Lung (tissue), 11 donors: ENCODE measurements at regions not wholly inside any gene's neighbourhood (a gene's known extent, or its start where the extent isn't known, plus 50 kb on each side); places are given as distances from the start of the nearest gene placed in this dataset.

Experiments
- ATAC-seq: fragments of 200-7000 bp; cut with Tn5 transposase; one replicate; pipeline ENCODE4 v1.9.1; 2020; ENCODE audit warnings: moderate number of reproducible peaks; ENCODE audit not compliant: insufficient read depth, low FRiP score
- DNase-seq, 3 donors: peaks; one replicate each; pipeline ENCODE4 v3.0.0-alpha.2; 2013 to 2017
- H3K27ac ChIP-seq, 2 donors: one replicate each; pipeline ENCODE4 v1.5.1; 2013; ENCODE audit warnings: mild to moderate bottlenecking in 2 of 2, moderate library complexity in 2 of 2, control low read depth in 1 of 2, inconsistent platforms in 1 of 2, low read depth in 1 of 2, low read length in 1 of 2
- H3K27me3 ChIP-seq, 3 donors: one replicate each; pipeline ENCODE4 v1.5.1; 2013; ENCODE audit warnings: low read length in 2 of 3; ENCODE audit not compliant: control insufficient read depth in 3 of 3, insufficient read depth in 3 of 3
- H3K36me3 ChIP-seq, 4 donors: one replicate each; pipeline ENCODE4 v1.5.1; 2013; ENCODE audit warnings: low read length in 4 of 4, mild to moderate bottlenecking in 1 of 4, moderate library complexity in 1 of 4; ENCODE audit not compliant: control insufficient read depth in 4 of 4, insufficient read depth in 4 of 4
- H3K4me1 ChIP-seq, 5 donors: one replicate each; pipeline ENCODE4 v1.5.1; 2013; ENCODE audit warnings: low read length in 5 of 5, mild to moderate bottlenecking in 2 of 5, moderate library complexity in 1 of 5; ENCODE audit not compliant: control insufficient read depth in 5 of 5, insufficient read depth in 5 of 5
- H3K4me3 ChIP-seq: one replicate; pipeline ENCODE4 v1.5.1; 2013; ENCODE audit warnings: mild to moderate bottlenecking, control low read depth, moderate library complexity
- H3K9ac ChIP-seq, 2 donors: one replicate each; pipeline ENCODE4 v1.5.1; 2013; ENCODE audit warnings: low read length in 2 of 2, control low read depth in 1 of 2; ENCODE audit not compliant: insufficient read depth in 1 of 2
- H3K9me3 ChIP-seq, 4 donors: one replicate each; pipeline ENCODE4 v1.5.1; 2013; ENCODE audit warnings: low read length in 3 of 4, mild to moderate bottlenecking in 1 of 4, moderate library complexity in 1 of 4; ENCODE audit not compliant: control insufficient read depth in 4 of 4, insufficient read depth in 3 of 4
- whole genome bisulfite sequencing, 2 donors: extraction: QIAGEN DNeasy Blood & Tissue Kit; methylation state at CpG; one replicate each; pipeline ENCODE4 v1.1.7; 2013; 5-methylcytosine and 5-hydroxymethylcytosine counted together
- TF ChIP-seq, protein P1 (sequence below): IDR thresholded peaks from 2 replicates; pipeline ENCODE4 v1.5.1; 2012; ENCODE audit warnings: mild to moderate bottlenecking; ENCODE audit errors: control extremely low read depth, extremely low read depth
- donor health status: control.
- donor health status: control.
- donor health status: Bipolar disorder and iron deficiency.
- donor health status: healthy.
- donor health status: DM: yes; HTN: yes; CAD: no.

DNA sequence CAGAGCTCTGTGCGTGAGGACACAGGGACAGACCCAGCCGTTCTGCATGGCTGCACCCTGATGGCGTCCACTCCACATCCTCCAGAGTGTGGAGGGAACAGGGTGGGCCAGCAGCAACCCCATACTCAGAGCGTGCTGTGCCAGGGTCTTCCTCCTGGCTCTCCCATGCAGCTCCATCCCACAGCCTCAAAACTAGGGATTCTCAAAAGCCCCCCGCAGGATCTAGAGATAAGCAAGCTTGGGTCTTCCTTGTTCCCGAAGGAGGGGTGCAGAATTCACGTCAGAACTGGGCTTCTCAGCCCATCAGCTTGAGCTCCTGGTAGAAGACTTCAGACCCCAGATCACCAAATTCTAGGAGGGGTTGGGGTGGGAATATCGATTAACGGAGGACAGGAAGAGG is 858.8 kb downstream of the TBC1D22A start:
- WGBS, 2 donors = 71 to 78% methylated on average over 9 of the region's 9 CpGs
- Histone ChIP-seq H3K4me1 (no peaks in the 10 kb centered on the region), H3K27ac (no peak overlapping the region), H3K36me3 (no peaks in the 10 kb centered on the region), H3K9ac (no peak overlapping the region), H3K27me3 (peaks cover 0 to 8% (median 0%) of the 10 kb centered on the region in 3 donors), H3K4me3 (no peak overlapping the region), H3K9me3 (peaks cover 0 to 3% (median 0%) of the 10 kb centered on the region in 4 donors)
- ATAC-seq = no peak
- no peak for DNase-seq
- TF ChIP-seq, protein P1, sequence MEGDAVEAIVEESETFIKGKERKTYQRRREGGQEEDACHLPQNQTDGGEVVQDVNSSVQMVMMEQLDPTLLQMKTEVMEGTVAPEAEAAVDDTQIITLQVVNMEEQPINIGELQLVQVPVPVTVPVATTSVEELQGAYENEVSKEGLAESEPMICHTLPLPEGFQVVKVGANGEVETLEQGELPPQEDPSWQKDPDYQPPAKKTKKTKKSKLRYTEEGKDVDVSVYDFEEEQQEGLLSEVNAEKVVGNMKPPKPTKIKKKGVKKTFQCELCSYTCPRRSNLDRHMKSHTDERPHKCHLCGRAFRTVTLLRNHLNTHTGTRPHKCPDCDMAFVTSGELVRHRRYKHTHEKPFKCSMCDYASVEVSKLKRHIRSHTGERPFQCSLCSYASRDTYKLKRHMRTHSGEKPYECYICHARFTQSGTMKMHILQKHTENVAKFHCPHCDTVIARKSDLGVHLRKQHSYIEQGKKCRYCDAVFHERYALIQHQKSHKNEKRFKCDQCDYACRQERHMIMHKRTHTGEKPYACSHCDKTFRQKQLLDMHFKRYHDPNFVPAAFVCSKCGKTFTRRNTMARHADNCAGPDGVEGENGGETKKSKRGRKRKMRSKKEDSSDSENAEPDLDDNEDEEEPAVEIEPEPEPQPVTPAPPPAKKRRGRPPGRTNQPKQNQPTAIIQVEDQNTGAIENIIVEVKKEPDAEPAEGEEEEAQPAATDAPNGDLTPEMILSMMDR = no peak

DNA sequence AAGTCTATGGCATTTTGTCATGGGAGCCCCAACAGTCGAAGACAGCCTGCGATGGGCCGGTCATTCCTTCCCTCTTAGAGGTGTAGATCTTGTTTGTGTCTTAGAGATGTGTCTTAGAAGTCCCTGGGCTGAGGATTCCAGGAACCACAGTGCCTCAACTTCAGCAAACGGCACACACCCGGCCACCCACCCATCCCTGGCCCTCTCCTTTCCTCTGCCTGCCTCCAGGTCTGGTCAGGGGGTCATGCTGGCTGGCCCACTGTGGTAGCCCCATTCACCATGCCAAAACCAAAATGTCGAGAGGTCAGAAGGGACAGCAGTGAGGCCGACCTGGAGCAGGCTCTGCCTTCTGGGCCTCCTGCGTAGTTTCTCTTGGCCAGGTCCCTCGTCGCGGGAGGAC is 857.9 kb downstream of the TBC1D22A start:
- Histone ChIP-seq H3K9ac (no peak overlapping the region), H3K27ac (no peak overlapping the region), H3K27me3 (peaks cover 0 to 8% (median 0%) of the 10 kb centered on the region in 3 donors), H3K9me3 (peaks cover 0 to 3% (median 0%) of the 10 kb centered on the region in 4 donors), H3K4me3 (no peak overlapping the region), H3K36me3 (no peaks in the 10 kb centered on the region), H3K4me1 (no peaks in the 10 kb centered on the region)
- no peak for ATAC-seq
- 91 to 96% methylated on average over 11 of the region's 11 CpGs for WGBS, 2 donors
- TF ChIP-seq, protein P1 = no peak
- DNase-seq = no peak

DNA sequence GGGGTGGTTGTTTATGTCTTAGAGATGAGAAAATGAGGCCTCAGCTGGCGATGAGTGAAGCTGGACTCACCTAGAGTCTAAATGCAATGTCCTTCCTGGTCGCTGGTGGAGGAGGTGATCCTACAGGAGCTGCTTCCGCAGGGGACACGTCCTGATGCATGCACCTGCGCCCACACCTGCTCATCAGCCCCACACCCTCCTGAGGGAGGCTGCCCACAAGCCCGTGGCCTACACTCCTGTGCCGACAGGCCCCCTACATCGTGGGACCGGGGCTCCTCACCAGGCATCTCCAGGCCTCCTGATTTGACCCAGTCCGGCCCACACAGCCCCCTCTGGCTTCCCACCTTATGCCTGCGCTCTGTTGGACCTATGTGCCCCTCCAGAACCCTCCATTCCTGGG is 857.2 kb downstream of the TBC1D22A start:
- no peak overlapping the region for H3K27ac ChIP-seq
- ATAC-seq (no peak), DNase-seq (no peak)
- H3K36me3 ChIP-seq = no peaks in the 10 kb centered on the region
- H3K27me3 ChIP-seq = peaks cover 0 to 8% (median 0%) of the 10 kb centered on the region in 3 donors
- H3K4me3 ChIP-seq = no peak overlapping the region
- no peaks in the 10 kb centered on the region for H3K4me1 ChIP-seq
- TF ChIP-seq, protein P1 = no peak
- H3K9me3 ChIP-seq = peaks cover 0 to 3% (median 0%) of the 10 kb centered on the region in 4 donors
- H3K9ac ChIP-seq = no peak overlapping the region
- WGBS, 2 donors = 82 to 83% methylated on average over 11 of the region's 11 CpGs
